ENCODE measurements at regions not wholly inside any gene's neighbourhood (a gene's known extent, or its start where the extent isn't known, plus 50 kb on each side); places are given as distances from the start of the nearest gene placed in this dataset.

DNA sequence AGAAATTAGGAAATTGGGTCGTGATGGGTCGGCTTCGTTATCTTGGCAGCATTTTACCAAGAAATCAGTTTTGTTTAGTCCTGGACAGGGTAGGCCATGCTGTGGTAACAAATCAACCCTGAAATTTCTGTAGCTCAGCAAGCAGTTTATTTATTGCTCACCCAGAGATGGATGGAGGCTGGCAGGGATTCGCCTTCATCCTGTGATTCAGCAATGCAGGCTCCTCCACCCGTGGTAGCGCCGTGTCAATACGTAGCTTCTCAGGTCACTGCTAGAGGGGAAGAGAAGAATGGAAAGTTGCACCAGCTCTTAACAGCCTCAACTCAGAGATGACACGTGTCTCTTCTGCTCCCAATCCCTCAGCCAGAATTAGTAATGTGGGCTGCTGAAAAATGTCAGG is 157.0 kb upstream of the SGK1 start:
- DNase-seq, result no peak
- Mint-ChIP-seq H3K9me3 (peaks cover 0 to 2% (median 0%) of the 10 kb centered on the region in 11 donors), H3K27me3 (peaks cover 0 to 7% (median 0%) of the 10 kb centered on the region in 5 donors), H3K4me1 (peaks cover 0 to 4% (median 0%) of the 10 kb centered on the region in 7 donors), H3K4me3 (no peak overlapping the region), H3K27ac (no peak overlapping the region), H3K36me3 (peaks cover 0 to 4% (median 0%) of the 10 kb centered on the region in 5 donors)
- Histone ChIP-seq H3K36me3 (ENCODE audit: control insufficient read depth in 2 of 3, insufficient read depth in 3 of 3, low read length in 3 of 3) (no peaks in the 10 kb centered on the region), H3K4me1 (ENCODE audit: control insufficient read depth in 2 of 2, insufficient read depth in 2 of 2, low read length in 2 of 2) (no peaks in the 10 kb centered on the region), H3K27ac (ENCODE audit: low read depth, low read length) (no peak overlapping the region), H3K27me3 (ENCODE audit: control insufficient read depth in 2 of 2, insufficient read depth in 2 of 2, low read length in 2 of 2) (no peaks in the 10 kb centered on the region), H3K9me3 (ENCODE audit: control insufficient read depth in 2 of 3, low read length in 3 of 3) (no peaks in the 10 kb centered on the region), H3K4me3 (ENCODE audit: low read length) (no peak overlapping the region)
- ATAC-seq, result no peak
- intact Hi-C loops (cut with micrococcal nuclease), result no loop called here
- ChIA-PET CTCF (no interaction called here), POLR2A (no interaction called here)

DNA sequence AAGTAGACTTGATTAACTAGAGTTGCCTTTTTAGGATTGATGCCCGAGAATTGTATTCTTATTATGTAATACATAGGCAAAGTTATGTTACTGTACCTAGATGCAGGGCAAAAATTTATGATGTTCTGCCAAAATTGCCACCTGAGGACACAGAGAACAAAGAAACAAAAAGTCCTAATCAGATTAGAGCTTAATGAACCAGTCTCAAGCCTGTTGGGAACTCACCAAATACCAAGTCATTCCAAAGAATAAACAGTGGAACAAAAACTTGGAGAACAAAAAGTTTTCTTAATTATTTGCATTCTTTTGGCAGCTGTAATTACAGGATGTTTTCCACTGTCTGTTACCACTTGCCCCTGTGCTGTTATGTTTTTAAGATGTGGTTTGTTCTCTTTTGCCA is 154.7 kb upstream of the SGK1 start:
- no peak overlapping the region for H3K4me3 Mint-ChIP-seq
- no peaks in the 10 kb centered on the region for H3K36me3 Mint-ChIP-seq
- no peaks in the 10 kb centered on the region for H3K4me1 ChIP-seq (ENCODE audit: control insufficient read depth in 2 of 2, insufficient read depth in 2 of 2, low read length in 2 of 2)
- peaks cover 0 to 4% (median 0%) of the 10 kb centered on the region in 7 donors for H3K4me1 Mint-ChIP-seq
- no peaks in the 10 kb centered on the region for H3K9me3 Mint-ChIP-seq
- intact Hi-C loops (cut with micrococcal nuclease), result no loop called here
- ATAC-seq (no peak), DNase-seq (no peak)
- ChIA-PET POLR2A (no interaction called here), CTCF (no interaction called here)
- H3K27me3 Mint-ChIP-seq, result peaks cover 0 to 7% (median 0%) of the 10 kb centered on the region in 5 donors
- no peak overlapping the region for H3K27ac ChIP-seq (ENCODE audit: low read depth, low read length)
- H3K27me3 ChIP-seq (ENCODE audit: control insufficient read depth in 2 of 2, insufficient read depth in 2 of 2, low read length in 2 of 2), result no peaks in the 10 kb centered on the region
- no peak overlapping the region for H3K4me3 ChIP-seq (ENCODE audit: low read length)
- no peaks in the 10 kb centered on the region for H3K9me3 ChIP-seq (ENCODE audit: control insufficient read depth in 2 of 3, low read length in 3 of 3)
- no peaks in the 10 kb centered on the region for H3K36me3 ChIP-seq (ENCODE audit: control insufficient read depth in 2 of 3, insufficient read depth in 3 of 3, low read length in 3 of 3)
- no peak overlapping the region for H3K27ac Mint-ChIP-seq

- ChIA-PET POLR2A (no interaction called here), CTCF (no interaction called here)
- H3K27ac Mint-ChIP-seq, result no peak overlapping the region
- no peak overlapping the region for H3K4me3 Mint-ChIP-seq
- Histone ChIP-seq H3K27me3 (ENCODE audit: control insufficient read depth in 2 of 2, insufficient read depth in 2 of 2, low read length in 2 of 2) (no peaks in the 10 kb centered on the region), H3K36me3 (ENCODE audit: control insufficient read depth in 2 of 3, insufficient read depth in 3 of 3, low read length in 3 of 3) (no peaks in the 10 kb centered on the region), H3K27ac (ENCODE audit: low read depth, low read length) (no peak overlapping the region), H3K9me3 (ENCODE audit: control insufficient read depth in 2 of 3, low read length in 3 of 3) (no peaks in the 10 kb centered on the region), H3K4me1 (ENCODE audit: control insufficient read depth in 2 of 2, insufficient read depth in 2 of 2, low read length in 2 of 2) (no peaks in the 10 kb centered on the region), H3K4me3 (ENCODE audit: low read length) (no peak overlapping the region)
- H3K9me3 Mint-ChIP-seq, result no peaks in the 10 kb centered on the region
- H3K36me3 Mint-ChIP-seq, result no peaks in the 10 kb centered on the region
- H3K4me1 Mint-ChIP-seq, result peaks cover 0 to 4% (median 0%) of the 10 kb centered on the region in 7 donors
- no peak for ATAC-seq
- no peak for DNase-seq
- intact Hi-C loops (cut with micrococcal nuclease), result no loop called here
- H3K27me3 Mint-ChIP-seq, result peaks cover 0 to 9% (median 0%) of the 10 kb centered on the region in 5 donors
Measured at GRCh38 chr6:134472046-134472445, 154.1 kb upstream of the SGK1 start.

GRCh38 chr6:134470457-134470975 is 152.6 kb upstream of the SGK1 start:
- Mint-ChIP-seq H3K27ac (no peak overlapping the region), H3K4me3 (no peak overlapping the region), H3K27me3 (peaks cover 0 to 9% (median 0%) of the 10 kb centered on the region in 5 donors), H3K36me3 (no peaks in the 10 kb centered on the region), H3K4me1 (peaks cover 0 to 4% (median 0%) of the 10 kb centered on the region in 7 donors), H3K9me3 (no peaks in the 10 kb centered on the region)
- ATAC-seq (no peak), DNase-seq (no peak)
- H3K36me3 ChIP-seq (ENCODE audit: control insufficient read depth in 2 of 3, insufficient read depth in 3 of 3, low read length in 3 of 3), result no peaks in the 10 kb centered on the region
- H3K4me3 ChIP-seq (ENCODE audit: low read length), result no peak overlapping the region
- CTCF ChIA-PET, result no interaction called here
- intact Hi-C loops (cut with micrococcal nuclease), result no loop called here
- no peaks in the 10 kb centered on the region for H3K4me1 ChIP-seq (ENCODE audit: control insufficient read depth in 2 of 2, insufficient read depth in 2 of 2, low read length in 2 of 2)
- no peak overlapping the region for H3K27ac ChIP-seq (ENCODE audit: low read depth, low read length)
- no peaks in the 10 kb centered on the region for H3K27me3 ChIP-seq (ENCODE audit: control insufficient read depth in 2 of 2, insufficient read depth in 2 of 2, low read length in 2 of 2)
- no peaks in the 10 kb centered on the region for H3K9me3 ChIP-seq (ENCODE audit: control insufficient read depth in 2 of 3, low read length in 3 of 3)
- POLR2A ChIA-PET, result no interaction called here

DNA sequence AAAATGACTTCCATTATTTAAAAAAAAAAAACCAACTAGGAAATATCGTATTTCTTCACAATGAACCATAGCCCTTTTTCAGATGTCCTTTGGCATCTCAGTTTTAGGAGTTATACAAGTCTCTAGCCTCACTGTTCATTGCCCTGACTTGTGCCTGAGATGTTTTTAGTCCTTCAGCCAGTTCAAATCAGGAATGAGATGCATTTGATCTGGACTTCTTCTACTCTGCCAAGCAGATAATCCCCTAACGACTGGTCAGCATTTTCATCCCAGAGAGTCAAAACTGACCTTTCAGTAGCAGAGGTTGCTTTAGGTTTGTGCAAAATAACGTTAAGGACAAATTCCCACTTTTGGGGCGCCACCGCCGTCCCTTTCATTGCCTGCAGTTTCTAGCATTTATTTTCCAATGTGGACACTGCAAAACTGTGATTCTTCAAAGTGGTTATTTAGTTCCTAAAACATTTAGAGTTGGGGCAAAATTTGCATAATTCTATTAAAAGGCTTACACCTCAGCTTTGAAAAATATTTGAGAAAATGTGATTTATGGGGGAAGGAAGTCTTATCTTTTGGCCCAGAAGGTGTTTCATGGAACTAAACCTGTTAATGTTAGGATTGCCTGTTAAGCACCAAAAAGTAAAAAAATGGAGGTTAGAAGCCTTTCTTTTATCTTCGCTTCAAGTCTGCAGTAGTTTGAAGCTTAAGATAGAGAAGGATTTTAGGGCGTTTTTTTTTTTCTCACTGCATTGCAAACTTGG is 152.0 kb upstream of the SGK1 start:
- intact Hi-C loops (cut with micrococcal nuclease), result no loop called here
- Histone ChIP-seq H3K36me3 (ENCODE audit: control insufficient read depth in 2 of 3, insufficient read depth in 3 of 3, low read length in 3 of 3) (no peaks in the 10 kb centered on the region), H3K27ac (ENCODE audit: low read depth, low read length) (no peak overlapping the region), H3K9me3 (ENCODE audit: control insufficient read depth in 2 of 3, low read length in 3 of 3) (no peaks in the 10 kb centered on the region), H3K4me3 (ENCODE audit: low read length) (no peak overlapping the region), H3K27me3 (ENCODE audit: control insufficient read depth in 2 of 2, insufficient read depth in 2 of 2, low read length in 2 of 2) (no peaks in the 10 kb centered on the region), H3K4me1 (ENCODE audit: control insufficient read depth in 2 of 2, insufficient read depth in 2 of 2, low read length in 2 of 2) (no peaks in the 10 kb centered on the region)
- DNase-seq (no peak), ATAC-seq (no peak)
- Mint-ChIP-seq H3K27me3 (peaks cover 0 to 9% (median 0%) of the 10 kb centered on the region in 5 donors), H3K36me3 (no peaks in the 10 kb centered on the region), H3K4me1 (peaks cover 0 to 4% (median 0%) of the 10 kb centered on the region in 7 donors), H3K4me3 (no peak overlapping the region), H3K9me3 (no peaks in the 10 kb centered on the region), H3K27ac (peak overlapping the region in 1 of 9 donors; percentile 16)
- CTCF ChIA-PET, result no interaction called here
- POLR2A ChIA-PET, result no interaction called here

GRCh38 chr6:134468633-134469032 is 150.7 kb upstream of the SGK1 start:
- CTCF ChIA-PET, result interaction anchor here (0.5 kb wide), 1 partner anchor 8 kb away, joined by 6 read pairs; no protein-coding TSS in a partner anchor
- intact Hi-C loops (cut with micrococcal nuclease), result no loop called here
- no peak for DNase-seq
- peaks cover 0 to 9% (median 0%) of the 10 kb centered on the region in 5 donors for H3K27me3 Mint-ChIP-seq
- POLR2A ChIA-PET, result no interaction called here
- no peak overlapping the region for H3K4me3 ChIP-seq (ENCODE audit: low read length)
- H3K27ac ChIP-seq (ENCODE audit: low read depth, low read length), result no peak overlapping the region
- H3K27me3 ChIP-seq (ENCODE audit: control insufficient read depth in 2 of 2, insufficient read depth in 2 of 2, low read length in 2 of 2), result no peaks in the 10 kb centered on the region
- no peaks in the 10 kb centered on the region for H3K36me3 Mint-ChIP-seq
- H3K9me3 Mint-ChIP-seq, result no peaks in the 10 kb centered on the region
- H3K4me1 Mint-ChIP-seq, result peaks cover 0 to 4% (median 0%) of the 10 kb centered on the region in 7 donors
- no peak overlapping the region for H3K4me3 Mint-ChIP-seq
- H3K36me3 ChIP-seq (ENCODE audit: control insufficient read depth in 2 of 3, insufficient read depth in 3 of 3, low read length in 3 of 3), result no peaks in the 10 kb centered on the region
- H3K27ac Mint-ChIP-seq, result no peak overlapping the region
- H3K9me3 ChIP-seq (ENCODE audit: control insufficient read depth in 2 of 3, low read length in 3 of 3), result no peaks in the 10 kb centered on the region
- no peaks in the 10 kb centered on the region for H3K4me1 ChIP-seq (ENCODE audit: control insufficient read depth in 2 of 2, insufficient read depth in 2 of 2, low read length in 2 of 2)
- no peak for ATAC-seq

DNA sequence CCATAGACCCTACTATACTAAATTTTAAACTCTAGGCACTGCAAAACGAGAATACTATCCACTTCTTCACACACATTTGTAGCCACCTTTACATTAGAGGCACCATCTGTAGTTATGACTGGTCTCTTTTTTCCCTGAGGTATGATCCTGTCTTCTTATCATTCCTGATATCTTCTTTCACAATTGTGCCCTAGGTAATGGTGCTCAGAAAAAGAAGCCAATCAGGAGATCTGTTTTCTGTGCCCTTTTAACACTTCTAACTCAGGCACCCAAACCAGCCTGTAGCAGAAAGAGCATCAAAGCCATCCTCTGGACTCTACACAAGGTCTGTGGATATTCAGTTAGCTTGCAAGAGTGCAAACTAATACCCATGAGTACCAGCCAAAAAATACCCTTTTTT is 149.7 kb upstream of the SGK1 start:
- DNase-seq (no peak), ATAC-seq (no peak)
- ChIA-PET CTCF (interaction anchor here (0.6 to 1.1 kb wide), 2 partner anchors 14 to 175 kb away, joined by 3 to 4 read pairs; no protein-coding TSS in a partner anchor), POLR2A (interaction anchor here (0.7 kb wide), 1 partner anchor 57 kb away, joined by 3 read pairs; no protein-coding TSS in a partner anchor)
- H3K9me3 ChIP-seq (ENCODE audit: control insufficient read depth in 2 of 3, low read length in 3 of 3), result no peaks in the 10 kb centered on the region
- intact Hi-C loops (cut with micrococcal nuclease), result no loop called here
- Mint-ChIP-seq H3K4me1 (peaks cover 0 to 4% (median 0%) of the 10 kb centered on the region in 7 donors), H3K27me3 (peaks cover 0 to 9% (median 0%) of the 10 kb centered on the region in 5 donors), H3K9me3 (no peaks in the 10 kb centered on the region), H3K27ac (no peak overlapping the region), H3K4me3 (no peak overlapping the region), H3K36me3 (no peaks in the 10 kb centered on the region)
- no peak overlapping the region for H3K4me3 ChIP-seq (ENCODE audit: low read length)
- H3K36me3 ChIP-seq (ENCODE audit: control insufficient read depth in 2 of 3, insufficient read depth in 3 of 3, low read length in 3 of 3), result no peaks in the 10 kb centered on the region
- no peaks in the 10 kb centered on the region for H3K4me1 ChIP-seq (ENCODE audit: control insufficient read depth in 2 of 2, insufficient read depth in 2 of 2, low read length in 2 of 2)
- no peaks in the 10 kb centered on the region for H3K27me3 ChIP-seq (ENCODE audit: control insufficient read depth in 2 of 2, insufficient read depth in 2 of 2, low read length in 2 of 2)
- no peak overlapping the region for H3K27ac ChIP-seq (ENCODE audit: low read depth, low read length)
